Right lobe of liver (tissue), 4 donors: ENCODE measurements at regions not wholly inside any gene's neighbourhood (a gene's known extent, or its start where the extent isn't known, plus 50 kb on each side); places are given as distances from the start of the nearest gene placed in this dataset.

Experiments
- CTCF ChIP-seq, 4 donors: fragments of 200-600 bp in 3 of 4; fragments of 450-650 bp in 1 of 4; IDR thresholded peaks; one replicate each; pipeline versions ENCODE4 v1.5.1 to v1.8.0; 2016 to 2022; ENCODE audit warnings: antibody characterized with exemption in 4 of 4, mild to moderate bottlenecking in 2 of 4
- POLR2A ChIP-seq: fragments of 450-650 bp; IDR thresholded peaks from one replicate; pipeline ENCODE4 v1.6.1; 2017; ENCODE audit warnings: antibody characterized with exemption, mild to moderate bottlenecking
- donor health status: DM: no; HTN: no; CAD: no.
- donor health status: DM: no; HTN: no; CAD: no.
- donor health status: DM: no; HTN: yes; CAD: no.

DNA sequence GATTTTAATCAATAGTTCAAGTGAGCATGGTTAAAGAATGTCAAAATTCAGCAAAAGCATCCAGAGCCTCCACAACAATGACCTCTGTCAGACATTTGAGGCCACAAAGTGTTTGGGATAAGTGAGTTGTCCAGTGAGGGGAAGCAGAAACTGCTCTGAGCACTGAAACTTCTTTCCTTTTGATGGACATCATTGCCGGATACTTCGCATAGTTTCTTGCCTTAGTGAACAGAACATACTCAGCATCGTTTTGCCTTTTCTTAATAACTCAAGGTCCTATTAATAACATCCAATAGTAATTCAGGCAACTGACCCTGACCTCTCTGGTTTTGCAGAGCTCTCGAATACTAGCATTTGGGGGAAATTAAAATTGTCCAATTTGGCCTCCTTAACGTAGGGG lies 78.6 kb downstream of the EDN3 start:
- TF ChIP-seq CTCF (IDR thresholded peaks at IDR 0.05) (no peak), POLR2A (no peak)
